WERI-Rb-1 (cell line): ENCODE measurements at regions not wholly inside any gene's neighbourhood (a gene's known extent, or its start where the extent isn't known, plus 50 kb on each side); places are given as distances from the start of the nearest gene placed in this dataset.

Experiments
- DNase-seq: peaks from one replicate; pipeline ENCODE4 v3.0.0-alpha.2; 2020
- H3K27ac ChIP-seq: fragments of 250-450 bp; sonication (Bioruptor Pico); 2 replicates; pipeline ENCODE4 v1.5.1; 2020; ENCODE audit warnings: mild to moderate bottlenecking, moderate library complexity
- H3K27me3 ChIP-seq: fragments of 250-450 bp; sonication (Bioruptor Pico); 2 replicates; pipeline ENCODE4 v1.5.1; 2021; ENCODE audit warnings: mild to moderate bottlenecking, low read depth, moderate library complexity; ENCODE audit not compliant: insufficient read depth, severe bottlenecking
- H3K36me3 ChIP-seq: fragments of 250-450 bp; sonication (Bioruptor Pico); 2 replicates; pipeline ENCODE4 v1.5.1; 2020; ENCODE audit warnings: mild to moderate bottlenecking, moderate library complexity
- H3K4me3 ChIP-seq: 2 replicates; pipeline ENCODE4 v1.5.1; 2011; ENCODE audit warnings: low read depth, mild to moderate bottlenecking, control low read depth, low read length
- H3K9me3 ChIP-seq: fragments of 250-450 bp; sonication (Bioruptor Pico); 2 replicates; pipeline ENCODE4 v1.5.1; 2021; ENCODE audit warnings: mild to moderate bottlenecking, moderate library complexity; ENCODE audit not compliant: severe bottlenecking
- TF ChIP-seq, protein P1 (sequence below): IDR thresholded peaks from 2 replicates; pipeline ENCODE4 v1.5.1; 2011; ENCODE audit warnings: low read depth, mild to moderate bottlenecking, control low read depth, inconsistent platforms, low read length

DNA sequence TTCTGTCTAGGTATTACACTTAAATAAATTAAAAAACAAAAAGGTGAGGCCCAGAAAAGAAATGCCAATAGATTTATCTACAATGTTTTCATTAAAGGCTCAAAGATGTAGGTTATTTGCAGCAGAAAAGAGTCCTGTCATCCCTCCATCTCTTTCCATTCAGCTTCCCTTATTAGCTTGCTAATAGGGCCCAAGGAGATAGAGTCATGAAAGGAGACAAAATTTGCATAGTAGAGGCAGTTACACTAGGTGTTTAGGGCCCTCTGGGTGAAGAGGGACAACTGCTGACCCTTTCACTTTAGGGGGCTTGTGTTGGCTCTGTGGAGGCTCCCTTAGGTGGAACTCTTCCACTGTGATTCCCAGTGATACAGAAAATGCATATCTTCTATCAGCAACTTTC lies 58.4 kb upstream of the TACR3 start:
- DNase-seq: no peak
- Histone ChIP-seq H3K9me3 (no peaks in the 10 kb centered on the region), H3K27ac (no peak overlapping the region), H3K27me3 (no peaks in the 10 kb centered on the region), H3K36me3 (no peaks in the 10 kb centered on the region), H3K4me3 (no peak overlapping the region)
- TF ChIP-seq, protein P1, sequence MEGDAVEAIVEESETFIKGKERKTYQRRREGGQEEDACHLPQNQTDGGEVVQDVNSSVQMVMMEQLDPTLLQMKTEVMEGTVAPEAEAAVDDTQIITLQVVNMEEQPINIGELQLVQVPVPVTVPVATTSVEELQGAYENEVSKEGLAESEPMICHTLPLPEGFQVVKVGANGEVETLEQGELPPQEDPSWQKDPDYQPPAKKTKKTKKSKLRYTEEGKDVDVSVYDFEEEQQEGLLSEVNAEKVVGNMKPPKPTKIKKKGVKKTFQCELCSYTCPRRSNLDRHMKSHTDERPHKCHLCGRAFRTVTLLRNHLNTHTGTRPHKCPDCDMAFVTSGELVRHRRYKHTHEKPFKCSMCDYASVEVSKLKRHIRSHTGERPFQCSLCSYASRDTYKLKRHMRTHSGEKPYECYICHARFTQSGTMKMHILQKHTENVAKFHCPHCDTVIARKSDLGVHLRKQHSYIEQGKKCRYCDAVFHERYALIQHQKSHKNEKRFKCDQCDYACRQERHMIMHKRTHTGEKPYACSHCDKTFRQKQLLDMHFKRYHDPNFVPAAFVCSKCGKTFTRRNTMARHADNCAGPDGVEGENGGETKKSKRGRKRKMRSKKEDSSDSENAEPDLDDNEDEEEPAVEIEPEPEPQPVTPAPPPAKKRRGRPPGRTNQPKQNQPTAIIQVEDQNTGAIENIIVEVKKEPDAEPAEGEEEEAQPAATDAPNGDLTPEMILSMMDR: no peak

GRCh38 chr4:103774326-103774825 lies 54.6 kb upstream of the TACR3 start:
- TF ChIP-seq, protein P1: no peak
- H3K9me3 ChIP-seq: no peaks in the 10 kb centered on the region
- H3K27me3 ChIP-seq: no peaks in the 10 kb centered on the region
- DNase-seq: no peak
- no peak overlapping the region for H3K4me3 ChIP-seq
- no peak overlapping the region for H3K27ac ChIP-seq
- H3K36me3 ChIP-seq: no peaks in the 10 kb centered on the region

DNA sequence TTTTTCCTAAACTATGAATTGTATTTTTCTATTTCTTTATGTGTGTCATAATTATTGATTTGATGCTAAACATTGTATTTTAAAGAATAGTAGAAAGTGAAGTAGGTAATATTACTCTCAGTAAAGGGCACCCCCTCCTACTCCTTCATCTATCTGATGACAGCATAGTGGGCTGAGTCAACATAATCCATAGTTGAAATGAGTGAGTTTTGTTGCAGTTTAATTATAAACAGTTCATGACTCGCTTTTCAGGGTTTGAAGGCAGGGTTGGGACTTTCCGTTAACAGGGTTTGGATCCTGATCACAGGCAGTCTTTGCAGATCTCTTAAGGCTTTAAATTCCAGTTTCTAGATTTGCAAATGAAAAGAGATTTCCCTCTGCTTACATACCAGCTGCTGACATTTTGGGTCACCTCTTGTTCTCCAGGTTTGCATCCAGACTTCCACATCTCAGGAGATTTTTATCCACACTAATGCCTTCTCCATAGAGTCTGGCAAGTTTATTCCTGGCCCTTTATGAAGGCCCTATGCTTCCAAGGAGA lies 54.0 kb upstream of the TACR3 start:
- H3K9me3 ChIP-seq: no peaks in the 10 kb centered on the region
- no peaks in the 10 kb centered on the region for H3K27me3 ChIP-seq
- H3K4me3 ChIP-seq: no peak overlapping the region
- no peak for DNase-seq
- TF ChIP-seq, protein P1: no peak
- H3K36me3 ChIP-seq: no peaks in the 10 kb centered on the region
- H3K27ac ChIP-seq: no peak overlapping the region
